ENCODE measurements at regions not wholly inside any gene's neighbourhood (a gene's known extent, or its start where the extent isn't known, plus 50 kb on each side); places are given as distances from the start of the nearest gene placed in this dataset.
"Not testable (repeated sequence)": the region's sequence is repeated elsewhere in the genome, so short reads cannot be mapped to it uniquely, and the experiment has no call there.

GRCh38 chr1:100629391-100629790 lies 90.2 kb upstream of the VCAM1 start:
- no peak for DNase-seq

DNA sequence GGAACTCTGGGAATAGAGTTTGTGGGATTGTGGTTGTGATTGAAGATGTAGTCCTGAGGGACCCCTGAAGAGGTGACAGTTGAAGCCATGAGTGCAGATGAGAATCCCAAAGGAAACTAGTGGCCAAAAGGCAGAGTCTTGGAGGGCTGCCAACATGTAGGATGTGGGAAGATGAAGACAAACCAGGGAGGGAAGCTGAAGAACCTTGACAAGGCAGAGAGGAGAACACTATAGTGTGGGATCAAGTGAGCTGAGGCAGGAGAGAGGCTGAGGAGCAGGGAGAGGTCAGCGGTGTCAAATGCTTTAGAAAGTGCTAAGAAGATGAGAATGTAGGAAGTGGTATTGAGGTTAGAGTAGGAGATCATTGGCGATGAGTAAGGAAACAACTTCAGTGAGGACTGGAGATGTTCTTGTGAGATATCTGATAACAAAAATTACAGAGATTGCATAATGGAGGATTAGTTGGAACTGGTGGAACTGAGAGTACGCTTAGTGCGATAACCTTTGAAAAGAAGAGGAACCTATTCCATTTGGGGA lies 88.5 kb upstream of the VCAM1 start:
- no peak for DNase-seq

DNA sequence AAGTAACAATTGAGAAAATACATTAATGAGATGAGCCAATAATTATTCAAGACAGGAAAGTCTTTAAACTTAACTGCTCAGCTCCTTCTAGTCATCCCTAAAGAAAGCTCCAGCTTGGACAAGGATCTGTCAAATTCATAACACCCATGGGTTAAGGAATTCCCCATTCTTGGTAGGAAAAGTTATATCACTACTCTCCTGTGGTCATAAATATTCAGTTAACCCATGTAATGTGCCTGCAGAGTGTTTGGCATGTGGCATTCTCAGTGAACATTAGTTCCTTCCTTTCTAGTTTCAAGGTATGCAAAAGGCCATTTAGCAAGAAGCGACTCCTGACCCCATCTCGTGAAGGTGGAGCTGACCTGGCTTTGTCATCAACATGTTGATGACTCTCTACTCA lies 76.7 kb upstream of the VCAM1 start:
- DNase-seq, result no peak

- no peak for DNase-seq
Measured at GRCh38 chr1:100643471-100644196, 75.9 kb upstream of the VCAM1 start.

DNA sequence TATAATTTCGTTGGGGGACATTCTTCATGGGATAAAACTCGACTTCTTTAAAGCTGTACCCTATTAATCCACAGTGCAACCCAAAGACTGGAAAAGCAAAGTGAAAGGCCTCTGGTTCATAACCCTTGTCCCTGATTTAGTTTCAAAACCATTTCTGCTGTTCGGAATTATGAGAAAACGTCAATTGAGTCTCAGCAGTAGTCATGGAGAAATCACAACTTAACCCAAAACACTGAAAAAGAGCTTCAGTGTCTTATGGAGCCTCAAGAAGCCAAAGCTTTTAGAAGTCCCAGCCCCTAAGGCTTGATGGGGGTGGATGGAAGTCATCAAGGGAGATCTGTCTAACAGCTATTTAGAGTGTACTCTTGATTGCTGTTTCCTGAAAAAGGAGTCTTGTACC lies 73.5 kb upstream of the VCAM1 start:
- DNase-seq, result no peak

GRCh38 chr1:100649146-100649545 lies 70.4 kb upstream of the VCAM1 start:
- no peak for DNase-seq

DNA sequence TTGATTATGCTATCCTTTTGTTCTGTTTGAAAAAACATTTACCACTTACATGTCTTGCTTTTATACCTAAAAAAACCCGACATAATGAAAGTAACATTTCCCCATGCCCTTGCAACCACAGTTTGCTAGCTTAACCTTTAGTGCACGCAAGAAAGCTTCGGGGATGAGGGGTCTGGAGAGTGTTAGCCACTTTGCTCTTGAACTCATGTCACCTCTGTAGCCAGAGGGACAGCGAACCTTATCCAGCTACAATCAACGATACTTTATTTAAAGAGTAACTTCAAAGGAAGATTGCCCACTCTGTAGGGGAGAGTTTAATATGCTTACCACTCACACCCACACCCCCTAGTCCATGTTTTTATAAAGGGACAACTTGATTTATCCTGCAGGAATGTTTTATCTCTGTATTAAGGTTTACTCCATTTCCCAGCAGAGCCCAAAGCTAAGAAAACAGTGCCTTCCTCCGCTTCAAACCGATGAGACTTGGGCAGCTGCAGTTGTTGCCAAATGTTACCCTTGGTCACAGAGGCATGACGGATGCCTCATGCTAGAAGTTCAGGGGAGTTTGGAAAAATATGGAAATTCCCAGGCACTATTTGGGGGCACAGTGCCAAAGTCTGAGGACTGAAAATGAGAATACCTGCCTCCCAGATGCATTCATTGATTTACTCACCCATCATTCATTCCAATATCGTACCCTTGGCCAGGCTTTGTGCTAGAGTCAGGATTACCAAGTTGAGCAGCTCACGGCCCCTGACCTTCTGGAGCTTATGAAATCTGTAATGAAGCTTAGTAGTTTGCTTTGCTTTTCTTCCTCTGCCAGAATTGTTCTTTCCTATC lies 61.4 kb upstream of the VCAM1 start:
- DNase-seq, result no peak

- DNase-seq, result no peak
Measured at GRCh38 chr1:100658716-100659026, 60.9 kb upstream of the VCAM1 start.

DNA sequence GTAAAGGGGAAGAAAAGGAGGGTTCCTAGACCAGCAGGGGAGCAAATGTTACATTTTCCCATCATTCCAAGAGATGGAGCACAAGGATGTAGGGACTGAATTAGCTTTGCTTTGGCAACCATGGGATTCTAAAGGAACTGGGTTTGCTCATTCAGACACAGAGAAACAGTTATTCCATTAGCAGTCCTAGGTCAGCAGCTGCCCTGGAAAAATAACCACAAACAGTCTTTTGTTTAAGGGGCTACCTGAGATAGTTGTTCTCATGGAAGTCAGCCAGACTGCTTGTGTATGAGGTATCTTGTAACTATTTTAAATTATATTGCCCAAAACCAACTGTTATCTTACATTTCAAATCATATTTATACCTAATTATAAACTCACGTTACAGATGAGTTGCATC lies 58.4 kb upstream of the VCAM1 start:
- DNase-seq, result no peak

DNA sequence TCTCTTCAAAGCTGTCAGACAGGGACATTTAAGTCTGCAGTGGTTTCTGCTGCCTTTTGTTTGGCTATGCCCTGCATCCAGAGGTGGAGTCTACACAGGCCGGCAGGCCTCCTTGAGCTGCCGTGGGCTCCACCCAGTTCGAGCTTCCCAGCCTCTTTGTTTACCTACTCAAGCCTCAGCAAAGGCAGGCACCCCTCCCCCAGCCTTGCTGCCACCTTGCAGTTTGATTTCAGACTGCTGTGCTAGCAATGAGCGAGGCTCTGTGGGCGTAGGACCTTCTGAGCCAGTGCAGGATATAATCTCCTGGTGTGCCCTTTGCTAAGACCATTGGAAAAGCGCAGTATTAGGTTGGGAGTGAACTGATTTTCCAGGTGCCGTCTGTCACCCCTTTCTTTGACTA lies 51.0 kb upstream of the VCAM1 start:
- DNase-seq, result not testable (repeated sequence)
